Neural progenitor cell (in vitro differentiated cells): ENCODE measurements at regions not wholly inside any gene's neighbourhood (a gene's known extent, or its start where the extent isn't known, plus 50 kb on each side); places are given as distances from the start of the nearest gene placed in this dataset.

Experiments
- DNase-seq: peaks from one replicate; pipeline ENCODE4 v3.0.0-alpha.2; 2016; ENCODE audit warnings: low spot score
- H2AFZ ChIP-seq: fragments of 200-600 bp; sonication (generic); replicated peaks from 2 replicates; pipeline ENCODE4 v1.6.1; 2016; ENCODE audit warnings: antibody characterized with exemption
- H3F3A ChIP-seq: fragments of 200-600 bp; sonication (generic); 2 replicates; pipeline ENCODE4 v1.6.1; 2016; ENCODE audit warnings: antibody characterized with exemption, low read depth
- H3K27ac ChIP-seq: fragments of 200-600 bp; sonication (generic); 2 replicates; pipeline ENCODE4 v1.5.1; 2016; ENCODE audit warnings: mild to moderate bottlenecking
- H3K27me3 ChIP-seq: fragments of 200-600 bp; sonication (generic); 2 replicates; pipeline ENCODE4 v1.6.1; 2016; ENCODE audit warnings: mild to moderate bottlenecking, moderate library complexity
- H3K36me3 ChIP-seq: fragments of 200-600 bp; sonication (generic); 2 replicates; pipeline ENCODE4 v1.5.1; 2016
- H3K4me1 ChIP-seq: fragments of 200-600 bp; sonication (generic); 2 replicates; pipeline ENCODE4 v1.6.1; 2016; ENCODE audit warnings: mixed run types
- H3K4me2 ChIP-seq: fragments of 200-600 bp; sonication (generic); 2 replicates; pipeline ENCODE4 v1.6.1; 2016
- H3K4me3 ChIP-seq: fragments of 200-600 bp; sonication (generic); 2 replicates; pipeline ENCODE4 v1.5.1; 2016
- H3K79me2 ChIP-seq: fragments of 200-600 bp; sonication (generic); 2 replicates; pipeline ENCODE4 v1.6.1; 2016; ENCODE audit warnings: low read depth
- H3K9ac ChIP-seq: fragments of 200-600 bp; sonication (generic); 2 replicates; pipeline ENCODE4 v1.6.1; 2016
- H3K9me3 ChIP-seq: fragments of 200-600 bp; sonication (generic); 2 replicates; pipeline ENCODE4 v1.5.1; 2016; ENCODE audit warnings: low read depth
- H4K20me1 ChIP-seq: fragments of 200-600 bp; sonication (generic); 2 replicates; pipeline ENCODE4 v1.6.1; 2016; ENCODE audit warnings: low read depth
- H3K27ac Mint-ChIP-seq: 3 replicates; pipeline ENCODE4 v1.8.0; 2021; ENCODE audit warnings: mixed read lengths
- H3K27me3 Mint-ChIP-seq: 2 replicates; pipeline ENCODE4 v1.8.0; 2022; ENCODE audit warnings: low read depth, mild to moderate bottlenecking, inconsistent platforms, moderate library complexity, mixed read lengths; ENCODE audit not compliant: insufficient read depth
- H3K36me3 Mint-ChIP-seq: 3 replicates; pipeline ENCODE4 v1.8.0; 2021; ENCODE audit warnings: mixed read lengths
- H3K4me1 Mint-ChIP-seq: 3 replicates; pipeline ENCODE4 v1.8.0; 2021; ENCODE audit warnings: mixed read lengths
- H3K4me3 Mint-ChIP-seq: 3 replicates; pipeline ENCODE4 v1.8.0; 2021; ENCODE audit warnings: mild to moderate bottlenecking, moderate library complexity, mixed read lengths
- H3K9me3 Mint-ChIP-seq: 3 replicates; pipeline ENCODE4 v1.8.0; 2020; ENCODE audit warnings: mixed read lengths
- EZH2 ChIP-seq: fragments of 200-600 bp; sonication (generic); IDR thresholded peaks from 2 replicates; pipeline ENCODE4 v1.6.1; 2017; ENCODE audit warnings: antibody characterized with exemption, mild to moderate bottlenecking, moderate library complexity
- EZH2phosphoT487 ChIP-seq: fragments of 200-600 bp; sonication (generic); IDR thresholded peaks from 2 replicates; pipeline ENCODE4 v1.6.1; 2017; ENCODE audit warnings: antibody characterized with exemption
- TF ChIP-seq, protein P1 (sequence below): fragments of 200-600 bp; sonication (generic); IDR thresholded peaks from 2 replicates; pipeline ENCODE4 v1.5.1; 2017; ENCODE audit warnings: antibody characterized with exemption, mild to moderate bottlenecking

GRCh38 chr5:54772231-54772630 lies 213.2 kb downstream of the ESM1 start:
- H3K4me3 Mint-ChIP-seq = no peak overlapping the region
- no peak overlapping the region for H2AFZ ChIP-seq
- H3K27ac Mint-ChIP-seq = no peak overlapping the region
- H3K4me1 Mint-ChIP-seq = peaks cover 4% of the 10 kb centered on the region
- no peaks in the 10 kb centered on the region for H3K79me2 ChIP-seq
- TF ChIP-seq, protein P1, sequence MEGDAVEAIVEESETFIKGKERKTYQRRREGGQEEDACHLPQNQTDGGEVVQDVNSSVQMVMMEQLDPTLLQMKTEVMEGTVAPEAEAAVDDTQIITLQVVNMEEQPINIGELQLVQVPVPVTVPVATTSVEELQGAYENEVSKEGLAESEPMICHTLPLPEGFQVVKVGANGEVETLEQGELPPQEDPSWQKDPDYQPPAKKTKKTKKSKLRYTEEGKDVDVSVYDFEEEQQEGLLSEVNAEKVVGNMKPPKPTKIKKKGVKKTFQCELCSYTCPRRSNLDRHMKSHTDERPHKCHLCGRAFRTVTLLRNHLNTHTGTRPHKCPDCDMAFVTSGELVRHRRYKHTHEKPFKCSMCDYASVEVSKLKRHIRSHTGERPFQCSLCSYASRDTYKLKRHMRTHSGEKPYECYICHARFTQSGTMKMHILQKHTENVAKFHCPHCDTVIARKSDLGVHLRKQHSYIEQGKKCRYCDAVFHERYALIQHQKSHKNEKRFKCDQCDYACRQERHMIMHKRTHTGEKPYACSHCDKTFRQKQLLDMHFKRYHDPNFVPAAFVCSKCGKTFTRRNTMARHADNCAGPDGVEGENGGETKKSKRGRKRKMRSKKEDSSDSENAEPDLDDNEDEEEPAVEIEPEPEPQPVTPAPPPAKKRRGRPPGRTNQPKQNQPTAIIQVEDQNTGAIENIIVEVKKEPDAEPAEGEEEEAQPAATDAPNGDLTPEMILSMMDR = no peak
- TF ChIP-seq EZH2phosphoT487 = no peak
- no peaks in the 10 kb centered on the region for H3K27me3 Mint-ChIP-seq
- DNase-seq = no peak
- no peaks in the 10 kb centered on the region for H3K9me3 ChIP-seq
- H3K9me3 Mint-ChIP-seq = peaks cover 2% of the 10 kb centered on the region
- no peak overlapping the region for H3K27ac ChIP-seq
- no peak overlapping the region for H3K4me3 ChIP-seq
- H3K36me3 Mint-ChIP-seq = no peaks in the 10 kb centered on the region
- H4K20me1 ChIP-seq = no peaks in the 10 kb centered on the region
- no peaks in the 10 kb centered on the region for H3K36me3 ChIP-seq
- no peak overlapping the region for H3K9ac ChIP-seq
- no peak overlapping the region for H3K4me2 ChIP-seq
- H3K4me1 ChIP-seq = no peaks in the 10 kb centered on the region
- no peaks in the 10 kb centered on the region for H3F3A ChIP-seq
- no peaks in the 10 kb centered on the region for H3K27me3 ChIP-seq

GRCh38 chr5:54769746-54770145 lies 215.6 kb downstream of the ESM1 start:
- Histone ChIP-seq H4K20me1 (no peaks in the 10 kb centered on the region), H3F3A (no peaks in the 10 kb centered on the region), H3K27me3 (no peaks in the 10 kb centered on the region), H3K4me1 (no peaks in the 10 kb centered on the region), H3K9me3 (no peaks in the 10 kb centered on the region), H3K36me3 (no peaks in the 10 kb centered on the region), H3K9ac (no peak overlapping the region), H3K79me2 (no peaks in the 10 kb centered on the region), H3K27ac (no peak overlapping the region), H2AFZ (no peak overlapping the region), H3K4me3 (no peak overlapping the region), H3K4me2 (no peak overlapping the region)
- no peak overlapping the region for H3K27ac Mint-ChIP-seq
- peaks cover 2% of the 10 kb centered on the region for H3K9me3 Mint-ChIP-seq
- DNase-seq = no peak
- no peaks in the 10 kb centered on the region for H3K36me3 Mint-ChIP-seq
- H3K27me3 Mint-ChIP-seq = no peaks in the 10 kb centered on the region
- H3K4me1 Mint-ChIP-seq = no peaks in the 10 kb centered on the region
- TF ChIP-seq, protein P1 = no peak
- TF ChIP-seq EZH2phosphoT487 (no peak), EZH2 (no peak)
- H3K4me3 Mint-ChIP-seq = no peak overlapping the region

DNA sequence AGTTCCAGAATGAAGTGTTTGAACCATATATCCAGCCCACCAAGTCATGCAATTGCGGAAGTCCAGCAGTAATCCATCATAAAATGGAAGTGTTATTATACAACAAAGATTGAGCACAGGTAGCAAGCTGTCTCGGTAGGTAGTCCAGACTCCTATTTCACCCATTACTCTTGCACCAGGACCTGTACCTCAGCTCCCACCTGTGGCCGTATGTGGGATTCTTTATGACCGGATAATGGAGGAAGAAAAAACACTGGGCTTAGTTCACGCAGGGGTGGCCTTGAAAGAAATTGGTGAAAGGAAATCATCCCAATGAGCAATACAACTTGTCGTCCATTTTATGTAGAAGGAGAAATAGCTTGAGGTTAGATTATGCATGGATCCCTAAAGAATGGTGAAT lies 216.3 kb downstream of the ESM1 start:
- Histone ChIP-seq H3K4me1 (no peaks in the 10 kb centered on the region), H2AFZ (no peak overlapping the region), H3K9ac (no peak overlapping the region), H3F3A (no peaks in the 10 kb centered on the region), H4K20me1 (no peaks in the 10 kb centered on the region), H3K4me2 (no peak overlapping the region), H3K27ac (no peak overlapping the region), H3K79me2 (no peaks in the 10 kb centered on the region), H3K36me3 (no peaks in the 10 kb centered on the region), H3K4me3 (no peak overlapping the region), H3K9me3 (no peaks in the 10 kb centered on the region), H3K27me3 (no peaks in the 10 kb centered on the region)
- Mint-ChIP-seq H3K4me3 (no peak overlapping the region), H3K27me3 (no peaks in the 10 kb centered on the region), H3K36me3 (no peaks in the 10 kb centered on the region), H3K27ac (no peak overlapping the region), H3K4me1 (no peaks in the 10 kb centered on the region), H3K9me3 (peaks cover 2% of the 10 kb centered on the region)
- DNase-seq = no peak
- TF ChIP-seq, protein P1 = no peak
- no peak for TF ChIP-seq EZH2phosphoT487
- TF ChIP-seq EZH2 = no peak

DNA sequence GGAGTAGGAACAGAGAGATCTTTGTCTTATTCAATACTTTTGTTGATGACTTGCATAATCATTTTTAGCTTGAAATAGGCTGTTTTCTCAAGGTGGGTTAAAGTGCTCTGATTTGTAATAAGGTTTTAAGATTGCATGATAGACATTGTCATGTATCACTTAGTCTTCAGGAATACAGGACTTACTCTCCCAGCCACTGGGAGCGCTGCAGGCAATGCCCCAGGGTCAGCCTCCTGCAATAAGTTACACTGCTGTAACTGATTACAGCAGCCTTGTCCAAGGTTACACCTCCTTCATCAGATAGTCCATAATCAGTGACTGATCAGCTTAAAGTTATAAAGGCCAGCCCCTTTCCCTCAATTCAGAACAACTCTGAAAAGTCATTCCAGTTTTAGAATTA lies 218.6 kb downstream of the ESM1 start:
- no peaks in the 10 kb centered on the region for H3F3A ChIP-seq
- Mint-ChIP-seq H3K4me1 (no peaks in the 10 kb centered on the region), H3K27ac (no peak overlapping the region), H3K4me3 (no peak overlapping the region), H3K9me3 (no peaks in the 10 kb centered on the region), H3K36me3 (no peaks in the 10 kb centered on the region), H3K27me3 (no peaks in the 10 kb centered on the region)
- H2AFZ ChIP-seq = no peak overlapping the region
- H4K20me1 ChIP-seq = no peaks in the 10 kb centered on the region
- no peaks in the 10 kb centered on the region for H3K79me2 ChIP-seq
- H3K9ac ChIP-seq = no peak overlapping the region
- H3K4me2 ChIP-seq = no peak overlapping the region
- no peak for DNase-seq
- H3K36me3 ChIP-seq = no peaks in the 10 kb centered on the region
- H3K9me3 ChIP-seq = no peaks in the 10 kb centered on the region
- no peak overlapping the region for H3K4me3 ChIP-seq
- H3K27ac ChIP-seq = no peak overlapping the region
- TF ChIP-seq EZH2phosphoT487 (no peak), EZH2 (no peak)
- TF ChIP-seq, protein P1 = no peak
- no peaks in the 10 kb centered on the region for H3K27me3 ChIP-seq
- no peaks in the 10 kb centered on the region for H3K4me1 ChIP-seq
